Mononuclear cell (primary cell): ENCODE measurements at regions not wholly inside any gene's neighbourhood (a gene's known extent, or its start where the extent isn't known, plus 50 kb on each side); places are given as distances from the start of the nearest gene placed in this dataset.

ENCODE experiments used
- H3K27me3 ChIP-seq: 2 replicates; pipeline ENCODE4 v1.6.0; 2011; ENCODE audit warnings: low read length, control low read depth; ENCODE audit not compliant: insufficient read depth
- H3K4me1 ChIP-seq: 2 replicates; pipeline ENCODE4 v1.5.1; 2011; ENCODE audit warnings: mild to moderate bottlenecking, low read length, control low read depth; ENCODE audit not compliant: insufficient read depth
- H3K4me3 ChIP-seq: 2 replicates; pipeline ENCODE4 v1.5.1; 2011; ENCODE audit warnings: mild to moderate bottlenecking, low read length, moderate library complexity
- H3K9me3 ChIP-seq: 2 replicates; pipeline ENCODE4 v1.5.1; 2011; ENCODE audit warnings: low read depth, mild to moderate bottlenecking, control low read depth, low read length

DNA sequence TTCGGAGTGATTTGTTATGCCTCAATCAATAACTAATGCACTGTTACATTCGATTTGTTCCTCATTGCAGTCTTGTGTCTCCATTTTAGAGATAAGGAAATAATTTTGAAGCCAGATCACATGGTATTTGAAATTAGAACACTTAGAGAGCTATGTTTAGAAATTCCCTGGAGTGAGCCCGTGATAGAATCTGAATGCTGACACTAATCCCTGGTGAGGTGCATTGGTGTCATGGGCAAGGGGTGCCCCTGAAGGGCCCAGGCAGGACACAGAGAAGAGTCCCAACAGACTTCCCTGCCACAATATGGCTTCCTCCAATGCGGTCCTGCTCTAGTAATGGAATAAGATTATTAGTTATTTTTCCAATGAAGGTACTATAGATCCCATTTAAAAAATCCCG lies 223.0 kb downstream of the NR2F2 start:
- H3K27me3 ChIP-seq, result no peaks in the 10 kb centered on the region
- no peak overlapping the region for H3K4me3 ChIP-seq
- no peaks in the 10 kb centered on the region for H3K9me3 ChIP-seq

DNA sequence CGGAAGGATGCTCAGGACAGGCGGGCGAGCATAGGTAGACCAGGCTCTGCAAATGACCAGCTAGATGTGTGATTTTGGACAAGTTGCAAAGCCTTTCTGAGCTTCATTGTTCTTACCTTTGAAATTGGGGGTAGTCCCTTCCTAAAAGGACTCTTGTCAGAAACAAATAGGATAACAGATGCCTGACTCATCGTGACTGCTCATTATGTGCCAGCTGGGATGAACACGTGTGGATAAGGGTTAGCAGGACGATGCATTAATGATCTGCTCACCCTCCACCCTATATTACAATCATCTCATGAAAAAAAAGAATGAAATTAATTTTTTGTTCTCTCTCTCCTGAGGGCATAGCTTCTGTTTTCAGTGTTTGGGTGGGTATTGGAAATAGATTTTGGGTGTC lies 223.4 kb downstream of the NR2F2 start:
- no peaks in the 10 kb centered on the region for H3K27me3 ChIP-seq
- no peaks in the 10 kb centered on the region for H3K4me1 ChIP-seq
- H3K9me3 ChIP-seq, result no peaks in the 10 kb centered on the region
- H3K4me3 ChIP-seq, result no peak overlapping the region

More for the DNA sequence above, 223.0 kb downstream of the NR2F2 start:
- no peaks in the 10 kb centered on the region for H3K4me1 ChIP-seq

DNA sequence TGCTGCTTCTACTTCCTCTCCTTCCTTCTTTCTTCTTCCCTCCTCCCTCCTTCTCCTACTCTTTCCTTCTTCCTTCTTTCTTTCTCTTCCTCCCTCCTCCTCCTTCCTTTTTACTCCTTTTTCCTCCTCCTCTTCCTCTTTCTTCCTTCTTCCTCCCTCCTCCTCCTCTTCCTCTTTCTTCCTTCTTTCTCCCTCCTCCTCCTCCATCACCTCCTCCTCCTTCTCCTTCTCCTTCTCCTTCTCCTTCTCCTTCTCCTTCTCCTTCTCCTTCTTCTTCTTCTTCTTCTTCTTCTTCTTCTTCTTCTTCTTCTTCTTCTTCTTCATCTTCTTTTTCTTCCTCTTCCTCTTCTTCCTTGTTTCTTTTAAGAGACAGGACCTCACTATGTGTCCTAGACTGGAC lies 224.0 kb downstream of the NR2F2 start:
- no peaks in the 10 kb centered on the region for H3K9me3 ChIP-seq
- H3K4me1 ChIP-seq, result no peaks in the 10 kb centered on the region
- H3K27me3 ChIP-seq, result no peaks in the 10 kb centered on the region
- no peak overlapping the region for H3K4me3 ChIP-seq

DNA sequence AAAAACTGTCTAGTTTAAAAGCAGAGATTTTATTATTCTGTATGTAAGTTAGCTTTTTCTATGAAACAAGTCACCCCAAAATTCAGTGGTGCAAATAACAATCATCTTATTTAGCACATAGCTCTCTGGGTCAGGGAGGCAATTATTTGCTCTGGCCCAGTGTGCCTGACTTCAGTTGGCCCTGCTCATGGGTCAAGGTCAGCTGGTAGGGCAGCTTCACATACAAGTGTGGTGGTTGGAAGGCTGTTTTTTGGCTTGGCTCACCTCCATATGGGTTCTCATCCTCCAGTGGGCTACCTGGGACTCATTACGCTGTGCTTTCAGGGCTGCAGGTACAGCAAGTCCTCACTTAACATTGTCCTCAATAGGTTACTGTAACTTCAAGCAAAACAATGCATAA lies 228.6 kb downstream of the NR2F2 start:
- no peaks in the 10 kb centered on the region for H3K27me3 ChIP-seq
- no peaks in the 10 kb centered on the region for H3K9me3 ChIP-seq
- H3K4me3 ChIP-seq, result no peak overlapping the region
- H3K4me1 ChIP-seq, result no peaks in the 10 kb centered on the region

DNA sequence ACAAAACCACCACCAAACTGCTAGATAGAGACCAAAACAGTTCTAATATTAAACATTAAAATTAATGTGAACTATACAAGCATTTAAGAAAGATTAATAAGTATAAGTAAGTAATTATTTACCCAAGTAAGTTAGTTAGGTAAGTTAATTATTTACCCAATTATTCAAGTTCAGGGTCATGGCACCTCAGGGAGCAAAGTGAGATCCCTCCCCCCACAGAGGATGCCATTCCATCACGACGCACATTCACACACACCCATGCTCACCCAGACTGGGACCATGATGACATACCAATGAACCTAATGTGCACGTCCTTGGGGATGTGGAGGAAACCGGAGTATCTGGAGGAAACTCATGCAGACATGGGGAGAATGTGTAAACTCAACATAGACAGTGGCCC lies 229.1 kb downstream of the NR2F2 start:
- no peaks in the 10 kb centered on the region for H3K27me3 ChIP-seq
- H3K9me3 ChIP-seq, result no peaks in the 10 kb centered on the region
- H3K4me3 ChIP-seq, result no peak overlapping the region
- no peaks in the 10 kb centered on the region for H3K4me1 ChIP-seq

DNA sequence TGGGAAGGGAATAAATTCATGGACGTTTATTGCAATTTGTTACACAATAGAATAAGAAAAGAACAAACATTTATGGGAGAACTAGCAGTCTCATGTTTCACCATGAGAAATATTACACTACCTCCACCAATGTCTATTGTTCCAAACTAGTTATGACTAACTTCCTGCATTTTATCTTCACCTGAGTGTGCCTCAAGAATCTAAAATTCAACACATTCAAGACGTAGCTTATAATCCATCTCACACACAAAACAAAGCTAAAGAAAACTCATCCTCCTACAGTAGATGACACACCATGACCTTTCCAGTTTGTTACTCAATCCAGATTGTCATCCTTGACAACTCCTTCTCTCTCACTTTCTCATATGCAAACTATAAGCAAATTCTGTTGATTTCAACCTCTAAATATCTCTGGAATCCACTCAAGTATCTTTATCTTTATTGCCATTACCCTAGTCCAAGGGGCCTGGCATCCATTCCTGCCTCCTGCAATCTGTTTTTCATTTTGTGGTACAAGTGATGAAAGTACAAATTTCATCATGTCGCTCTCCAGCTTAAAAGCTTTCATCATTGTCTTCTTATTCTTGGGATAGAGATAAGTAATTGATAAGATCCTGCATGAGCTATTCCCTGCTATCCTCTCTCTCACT lies 229.9 kb downstream of the NR2F2 start:
- no peak overlapping the region for H3K4me3 ChIP-seq
- H3K9me3 ChIP-seq, result no peaks in the 10 kb centered on the region
- no peaks in the 10 kb centered on the region for H3K4me1 ChIP-seq
- no peaks in the 10 kb centered on the region for H3K27me3 ChIP-seq

DNA sequence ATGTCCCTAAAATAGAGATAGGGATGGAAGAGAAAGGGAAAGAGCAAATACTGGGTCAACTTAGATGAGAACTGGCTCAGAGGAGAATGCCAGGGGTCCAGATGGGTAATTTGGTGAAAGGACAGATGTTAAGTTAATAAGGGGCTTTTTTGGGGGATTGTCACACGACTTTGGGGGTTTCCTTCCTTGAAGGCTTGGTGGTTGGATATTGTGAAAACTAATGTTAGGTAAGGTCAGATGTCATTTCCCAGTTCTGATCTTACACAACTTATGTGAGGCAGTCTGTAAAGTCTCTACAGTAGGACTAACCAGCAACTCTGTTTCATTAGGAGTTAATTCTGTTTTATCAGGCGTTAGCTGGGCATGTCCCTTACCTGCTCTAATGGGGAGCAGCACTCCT lies 231.1 kb downstream of the NR2F2 start:
- no peaks in the 10 kb centered on the region for H3K9me3 ChIP-seq
- H3K4me1 ChIP-seq, result no peaks in the 10 kb centered on the region
- no peaks in the 10 kb centered on the region for H3K27me3 ChIP-seq
- no peak overlapping the region for H3K4me3 ChIP-seq

DNA sequence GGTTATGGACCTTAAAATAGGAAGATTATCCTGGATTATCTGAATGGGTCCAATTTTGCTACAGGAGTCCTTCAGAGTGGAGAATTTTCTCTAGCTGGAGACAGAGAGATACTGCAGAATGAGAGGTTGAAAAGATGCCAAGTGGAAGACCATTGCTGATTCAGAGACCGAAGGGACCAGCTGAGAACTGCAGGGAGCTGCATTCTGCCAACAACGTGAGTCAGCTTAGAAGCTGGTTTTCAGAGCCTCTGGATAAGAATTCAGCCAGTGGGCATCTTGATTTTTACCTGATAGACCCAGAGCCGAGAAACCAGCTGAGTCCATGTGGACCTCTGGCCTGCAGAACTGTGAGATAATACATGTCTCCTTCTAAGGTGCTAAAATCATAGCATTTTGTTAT lies 234.0 kb downstream of the NR2F2 start:
- Histone ChIP-seq H3K9me3 (no peaks in the 10 kb centered on the region), H3K4me3 (no peak overlapping the region), H3K4me1 (no peaks in the 10 kb centered on the region), H3K27me3 (no peaks in the 10 kb centered on the region)

DNA sequence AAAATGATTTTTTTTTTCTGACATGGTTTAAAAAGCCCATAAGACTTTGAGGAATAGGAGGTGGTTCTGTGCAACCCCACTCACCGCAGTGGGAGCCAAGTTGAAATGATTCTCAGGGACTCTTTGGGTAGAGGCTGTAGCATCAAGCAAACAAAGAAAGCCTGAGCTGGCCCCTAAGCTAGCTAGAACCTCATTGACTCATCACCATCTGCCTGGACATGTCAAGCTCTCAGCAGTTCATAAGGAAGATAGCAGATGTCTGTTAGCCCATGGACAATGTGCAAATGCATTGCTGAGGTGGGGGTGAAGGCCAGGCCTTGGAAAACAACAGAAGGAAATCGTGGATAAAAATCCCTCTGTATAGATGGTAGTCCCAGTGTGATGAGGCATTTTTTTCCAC lies 234.8 kb downstream of the NR2F2 start:
- H3K4me1 ChIP-seq, result no peaks in the 10 kb centered on the region
- H3K9me3 ChIP-seq, result no peaks in the 10 kb centered on the region
- no peaks in the 10 kb centered on the region for H3K27me3 ChIP-seq
- H3K4me3 ChIP-seq, result no peak overlapping the region

DNA sequence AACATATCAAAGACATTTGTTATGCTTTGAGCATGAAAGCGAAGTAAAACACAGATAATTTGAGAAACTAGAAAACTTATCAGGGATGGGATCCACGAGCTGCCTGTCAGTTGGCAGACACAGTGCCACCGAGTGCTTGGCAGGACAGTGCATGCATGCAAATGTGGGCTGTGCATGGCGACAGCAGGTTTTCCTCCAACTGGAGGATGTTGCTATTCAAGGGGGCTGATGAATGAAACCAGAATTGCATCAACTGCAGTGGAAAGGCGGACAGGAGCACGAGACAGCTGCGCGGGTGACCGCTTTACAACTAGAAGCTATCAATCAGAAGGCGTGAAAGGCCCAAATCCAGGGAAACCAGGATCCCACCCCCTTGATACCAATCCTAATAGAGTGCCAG lies 244.3 kb downstream of the NR2F2 start:
- no peaks in the 10 kb centered on the region for H3K9me3 ChIP-seq
- no peak overlapping the region for H3K4me3 ChIP-seq
- H3K4me1 ChIP-seq, result no peaks in the 10 kb centered on the region
- no peaks in the 10 kb centered on the region for H3K27me3 ChIP-seq

DNA sequence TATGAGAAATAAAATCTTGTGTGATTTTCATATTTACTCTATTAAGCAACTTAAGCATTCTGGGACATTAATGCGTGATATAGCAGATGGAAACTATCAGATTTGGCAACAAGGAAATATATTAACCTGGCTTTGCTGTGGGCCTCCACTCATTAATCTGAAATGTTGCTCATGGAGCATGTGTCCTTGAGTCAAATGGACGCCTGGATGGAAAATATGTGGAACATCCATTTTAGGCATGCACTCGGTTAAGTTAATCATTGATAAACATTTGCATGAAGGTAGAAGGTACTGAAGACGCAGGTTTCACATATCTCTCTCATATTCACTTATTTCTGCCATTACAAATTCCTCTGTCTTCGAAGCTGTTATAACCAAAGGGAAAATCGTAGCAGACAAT lies 246.1 kb downstream of the NR2F2 start:
- no peaks in the 10 kb centered on the region for H3K27me3 ChIP-seq
- H3K9me3 ChIP-seq, result no peaks in the 10 kb centered on the region
- no peaks in the 10 kb centered on the region for H3K4me1 ChIP-seq
- no peak overlapping the region for H3K4me3 ChIP-seq

DNA sequence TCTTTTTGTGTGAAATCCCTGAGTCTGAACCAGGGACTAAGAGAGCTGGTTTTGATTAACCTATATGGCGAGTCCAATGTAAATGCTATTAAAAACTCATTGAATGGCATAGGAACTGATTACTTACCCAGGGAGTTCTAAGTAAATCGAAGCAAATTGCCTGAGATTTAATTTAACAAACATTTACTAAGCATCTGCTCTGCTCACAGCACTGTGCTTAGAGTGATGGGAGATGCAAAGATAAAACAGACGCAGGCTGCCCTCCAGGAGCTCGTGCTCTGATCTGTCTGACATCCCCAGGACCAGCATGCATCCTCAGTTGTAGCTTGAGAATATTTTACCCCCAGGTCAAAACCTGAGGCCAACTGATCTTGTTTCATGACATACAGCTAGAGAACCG lies 247.9 kb downstream of the NR2F2 start:
- H3K9me3 ChIP-seq, result no peaks in the 10 kb centered on the region
- H3K4me3 ChIP-seq, result no peak overlapping the region
- no peaks in the 10 kb centered on the region for H3K27me3 ChIP-seq
- H3K4me1 ChIP-seq, result peaks cover 7% of the 10 kb centered on the region

DNA sequence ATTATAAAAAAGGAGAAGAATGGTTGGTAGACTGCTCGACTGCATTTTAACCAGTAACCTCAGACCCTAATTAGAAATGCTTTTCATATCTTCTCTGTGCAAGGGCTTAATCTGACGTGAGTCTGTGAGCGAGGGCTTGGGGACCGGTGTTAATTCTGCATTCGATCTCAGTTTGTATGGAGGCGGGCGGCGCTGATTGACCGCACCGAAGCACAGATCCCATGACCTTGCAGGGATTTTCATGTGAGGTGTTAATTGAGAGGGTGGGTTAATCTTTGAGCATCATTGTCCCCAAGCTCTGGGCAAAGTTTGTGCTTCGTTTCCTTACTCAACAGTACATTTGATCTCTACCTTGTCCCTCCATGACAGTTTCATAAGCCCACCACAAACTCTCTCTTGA lies 250.9 kb downstream of the NR2F2 start:
- no peaks in the 10 kb centered on the region for H3K27me3 ChIP-seq
- no peak overlapping the region for H3K4me3 ChIP-seq
- H3K9me3 ChIP-seq, result no peaks in the 10 kb centered on the region
- peaks cover 20% of the 10 kb centered on the region for H3K4me1 ChIP-seq

DNA sequence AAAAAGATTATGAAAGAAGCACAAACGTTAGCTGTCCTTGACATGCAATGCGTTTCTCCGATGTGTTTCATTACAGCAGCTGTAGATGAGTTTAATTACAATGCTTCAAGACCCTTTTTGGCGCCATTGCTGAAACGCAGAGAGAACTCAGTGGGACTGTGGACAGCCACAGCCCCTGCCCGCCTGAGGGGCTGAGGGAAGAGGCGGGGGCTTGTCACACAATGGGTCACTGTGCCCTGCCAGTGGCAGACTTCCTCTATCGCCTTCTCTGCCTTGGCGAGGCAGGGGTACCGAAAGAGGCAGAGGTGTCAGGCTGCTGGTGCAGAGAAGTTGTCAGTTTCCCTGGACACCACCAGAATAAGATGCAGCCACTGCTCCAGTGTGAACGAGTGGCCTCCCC lies 252.0 kb downstream of the NR2F2 start:
- Histone ChIP-seq H3K4me3 (no peak overlapping the region), H3K4me1 (peaks cover 31% of the 10 kb centered on the region), H3K9me3 (no peaks in the 10 kb centered on the region), H3K27me3 (no peaks in the 10 kb centered on the region)

DNA sequence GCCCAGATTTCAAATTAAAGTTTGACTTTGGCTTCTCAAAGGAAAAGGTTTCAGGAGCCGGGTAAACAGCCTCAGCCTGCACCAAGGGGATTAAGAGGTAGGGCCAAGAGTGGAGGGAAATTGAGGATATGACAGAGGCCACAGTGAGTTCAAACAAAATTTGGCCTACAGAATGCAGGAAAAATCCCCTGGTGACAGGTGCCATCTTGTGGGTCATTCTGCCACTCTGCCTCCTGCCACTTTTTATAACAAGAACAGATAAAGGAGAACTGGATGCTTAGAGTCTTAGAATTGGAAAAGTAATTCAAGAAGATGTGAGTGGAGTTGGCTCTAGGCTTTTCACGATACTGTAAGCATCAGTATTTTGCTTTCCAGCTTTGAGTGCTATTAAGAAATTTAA lies 253.2 kb downstream of the NR2F2 start:
- Histone ChIP-seq H3K27me3 (no peaks in the 10 kb centered on the region), H3K9me3 (no peaks in the 10 kb centered on the region), H3K4me3 (no peak overlapping the region), H3K4me1 (peaks cover 37% of the 10 kb centered on the region)

DNA sequence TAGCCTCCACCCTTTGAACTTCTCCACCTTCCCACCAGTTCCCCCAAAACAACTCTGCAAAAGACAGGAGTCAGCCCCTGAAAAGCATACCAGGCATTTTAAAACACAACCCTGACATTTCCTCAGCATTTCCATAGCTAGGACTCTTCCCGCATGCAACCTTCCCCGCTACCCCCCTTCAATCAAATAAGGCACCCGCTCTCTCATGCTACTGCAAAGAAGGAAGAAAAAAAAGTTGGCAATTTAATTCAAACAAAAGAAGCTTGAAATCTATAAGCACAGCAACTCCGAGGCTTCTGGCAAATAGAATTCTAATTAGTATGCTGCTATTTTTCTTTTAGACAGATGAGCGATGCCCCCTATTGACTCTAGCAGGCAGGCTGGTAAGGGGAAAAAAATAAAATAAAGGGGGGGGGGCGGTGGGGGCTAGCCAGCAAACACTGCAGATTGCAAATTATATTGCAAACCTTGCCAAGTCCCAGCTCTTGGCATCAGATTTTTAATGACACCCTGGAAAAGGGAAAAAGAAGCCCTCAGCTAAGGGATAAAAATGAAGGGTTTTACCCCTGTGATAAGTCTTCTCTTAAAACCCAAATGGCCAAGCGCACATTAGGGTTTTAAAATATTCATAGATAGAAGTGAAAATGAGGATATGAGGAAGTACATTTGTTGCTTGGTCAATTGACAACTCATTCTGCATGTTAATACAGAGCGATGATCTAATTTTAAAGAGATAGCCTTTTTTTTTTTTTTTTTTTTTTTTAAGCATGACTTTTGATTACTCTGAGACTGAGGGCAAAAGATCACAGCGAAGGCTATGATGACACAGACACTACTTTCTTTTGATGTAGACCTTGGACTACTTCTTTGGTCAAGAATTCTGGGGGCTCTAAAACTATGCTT lies 255.2 kb downstream of the NR2F2 start:
- no peaks in the 10 kb centered on the region for H3K9me3 ChIP-seq
- H3K4me1 ChIP-seq, result peaks cover 37% of the 10 kb centered on the region
- no peak overlapping the region for H3K4me3 ChIP-seq
- H3K27me3 ChIP-seq, result no peaks in the 10 kb centered on the region
